ENCODE measurements at regions not wholly inside any gene's neighbourhood (a gene's known extent, or its start where the extent isn't known, plus 50 kb on each side); places are given as distances from the start of the nearest gene placed in this dataset.

DNA sequence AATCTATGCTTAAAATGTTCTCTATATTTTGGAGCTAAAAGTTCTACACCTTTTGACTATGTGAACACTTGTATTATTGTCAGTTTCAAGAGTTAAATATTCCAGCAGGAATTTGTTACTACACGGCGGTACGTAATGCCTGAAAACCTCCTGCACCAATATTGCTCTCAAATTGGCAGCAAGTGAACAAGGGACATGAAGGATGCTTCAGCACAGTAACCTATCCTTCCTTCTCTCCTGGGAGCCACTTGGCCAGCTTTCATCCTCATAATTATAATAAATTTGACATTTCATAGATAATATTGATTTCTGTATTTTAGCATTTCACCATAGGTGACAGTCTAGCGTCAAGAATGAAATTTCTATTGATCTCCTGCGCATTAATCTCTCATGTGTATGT is 197.6 kb downstream of the NR4A2 start:
- no peaks in the 10 kb centered on the region for H3K4me1 ChIP-seq (ENCODE audit: control insufficient read depth, insufficient read depth, low read length)
- H3K27ac ChIP-seq (ENCODE audit: low read depth, low read length): no peak overlapping the region
- H3K36me3 ChIP-seq (ENCODE audit: control insufficient read depth, insufficient read depth, low read length): no peaks in the 10 kb centered on the region
- no peaks in the 10 kb centered on the region for H3K27me3 ChIP-seq (ENCODE audit: control insufficient read depth, insufficient read depth, low read length)
- H3K9me3 ChIP-seq (ENCODE audit: control insufficient read depth, insufficient read depth, low read length): no peaks in the 10 kb centered on the region
- H3K9ac ChIP-seq (ENCODE audit: low read depth, low read length): no peak overlapping the region
- H3K4me3 ChIP-seq (ENCODE audit: low read depth, low read length): no peak overlapping the region

GRCh38 chr2:156132941-156133340 is 199.6 kb downstream of the NR4A2 start:
- Histone ChIP-seq H3K9ac (ENCODE audit: low read depth, low read length) (no peak overlapping the region), H3K9me3 (ENCODE audit: control insufficient read depth, insufficient read depth, low read length) (no peaks in the 10 kb centered on the region), H3K36me3 (ENCODE audit: control insufficient read depth, insufficient read depth, low read length) (no peaks in the 10 kb centered on the region), H3K4me1 (ENCODE audit: control insufficient read depth, insufficient read depth, low read length) (no peaks in the 10 kb centered on the region), H3K27me3 (ENCODE audit: control insufficient read depth, insufficient read depth, low read length) (no peaks in the 10 kb centered on the region), H3K4me3 (ENCODE audit: low read depth, low read length) (no peak overlapping the region), H3K27ac (ENCODE audit: low read depth, low read length) (no peak overlapping the region)

GRCh38 chr2:156132130-156132529 is 200.4 kb downstream of the NR4A2 start:
- H3K4me1 ChIP-seq (ENCODE audit: control insufficient read depth, insufficient read depth, low read length): no peaks in the 10 kb centered on the region
- H3K9me3 ChIP-seq (ENCODE audit: control insufficient read depth, insufficient read depth, low read length): no peaks in the 10 kb centered on the region
- H3K27me3 ChIP-seq (ENCODE audit: control insufficient read depth, insufficient read depth, low read length): no peaks in the 10 kb centered on the region
- H3K36me3 ChIP-seq (ENCODE audit: control insufficient read depth, insufficient read depth, low read length): no peaks in the 10 kb centered on the region
- H3K9ac ChIP-seq (ENCODE audit: low read depth, low read length): no peak overlapping the region
- H3K4me3 ChIP-seq (ENCODE audit: low read depth, low read length): no peak overlapping the region
- H3K27ac ChIP-seq (ENCODE audit: low read depth, low read length): no peak overlapping the region

- H3K36me3 ChIP-seq (ENCODE audit: control insufficient read depth, insufficient read depth, low read length): no peaks in the 10 kb centered on the region
- no peaks in the 10 kb centered on the region for H3K9me3 ChIP-seq (ENCODE audit: control insufficient read depth, insufficient read depth, low read length)
- no peak overlapping the region for H3K27ac ChIP-seq (ENCODE audit: low read depth, low read length)
- H3K4me3 ChIP-seq (ENCODE audit: low read depth, low read length): no peak overlapping the region
- H3K4me1 ChIP-seq (ENCODE audit: control insufficient read depth, insufficient read depth, low read length): peaks cover 5% of the 10 kb centered on the region
- H3K9ac ChIP-seq (ENCODE audit: low read depth, low read length): no peak overlapping the region
- no peaks in the 10 kb centered on the region for H3K27me3 ChIP-seq (ENCODE audit: control insufficient read depth, insufficient read depth, low read length)
Observed at GRCh38 chr2:156129227-156129626, 203.3 kb downstream of the NR4A2 start.

DNA sequence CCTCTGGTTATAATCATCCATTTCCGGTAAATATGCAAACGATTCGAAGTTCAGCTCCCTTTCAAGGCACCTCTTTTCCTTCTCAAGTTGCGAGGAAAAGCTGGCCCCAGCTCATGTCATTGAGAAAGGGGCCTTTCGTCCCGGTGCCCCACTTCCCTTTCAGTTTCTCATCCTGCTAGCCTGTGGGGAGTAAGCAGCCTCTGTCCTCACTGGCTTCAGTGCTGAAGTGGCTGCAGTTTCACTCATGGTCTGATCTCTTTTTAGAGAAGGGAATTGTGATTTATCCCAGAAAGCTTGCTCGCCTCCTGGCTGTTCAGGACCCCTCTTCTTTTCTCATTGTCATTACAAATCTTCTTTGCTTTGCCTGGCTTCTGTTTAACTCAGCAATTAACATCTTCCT is 207.5 kb downstream of the NR4A2 start:
- no peaks in the 10 kb centered on the region for H3K36me3 ChIP-seq (ENCODE audit: control insufficient read depth, insufficient read depth, low read length)
- no peak overlapping the region for H3K4me3 ChIP-seq (ENCODE audit: low read depth, low read length)
- no peaks in the 10 kb centered on the region for H3K9me3 ChIP-seq (ENCODE audit: control insufficient read depth, insufficient read depth, low read length)
- no peak overlapping the region for H3K27ac ChIP-seq (ENCODE audit: low read depth, low read length)
- H3K9ac ChIP-seq (ENCODE audit: low read depth, low read length): no peak overlapping the region
- H3K4me1 ChIP-seq (ENCODE audit: control insufficient read depth, insufficient read depth, low read length): peaks cover 5% of the 10 kb centered on the region
- no peaks in the 10 kb centered on the region for H3K27me3 ChIP-seq (ENCODE audit: control insufficient read depth, insufficient read depth, low read length)

- Histone ChIP-seq H3K27ac (ENCODE audit: low read depth, low read length) (no peak overlapping the region), H3K4me1 (ENCODE audit: control insufficient read depth, insufficient read depth, low read length) (peaks cover 5% of the 10 kb centered on the region), H3K36me3 (ENCODE audit: control insufficient read depth, insufficient read depth, low read length) (no peaks in the 10 kb centered on the region), H3K9me3 (ENCODE audit: control insufficient read depth, insufficient read depth, low read length) (no peaks in the 10 kb centered on the region), H3K27me3 (ENCODE audit: control insufficient read depth, insufficient read depth, low read length) (no peaks in the 10 kb centered on the region), H3K4me3 (ENCODE audit: low read depth, low read length) (no peak overlapping the region), H3K9ac (ENCODE audit: low read depth, low read length) (no peak overlapping the region)
Observed at GRCh38 chr2:156124458-156124857, 208.1 kb downstream of the NR4A2 start.

GRCh38 chr2:156118753-156119416 is 213.6 kb downstream of the NR4A2 start:
- Histone ChIP-seq H3K9ac (ENCODE audit: low read depth, low read length) (no peak overlapping the region), H3K9me3 (ENCODE audit: control insufficient read depth, insufficient read depth, low read length) (no peaks in the 10 kb centered on the region), H3K27ac (ENCODE audit: low read depth, low read length) (no peak overlapping the region), H3K27me3 (ENCODE audit: control insufficient read depth, insufficient read depth, low read length) (no peaks in the 10 kb centered on the region), H3K4me1 (ENCODE audit: control insufficient read depth, insufficient read depth, low read length) (no peaks in the 10 kb centered on the region), H3K36me3 (ENCODE audit: control insufficient read depth, insufficient read depth, low read length) (no peaks in the 10 kb centered on the region), H3K4me3 (ENCODE audit: low read depth, low read length) (no peak overlapping the region)

DNA sequence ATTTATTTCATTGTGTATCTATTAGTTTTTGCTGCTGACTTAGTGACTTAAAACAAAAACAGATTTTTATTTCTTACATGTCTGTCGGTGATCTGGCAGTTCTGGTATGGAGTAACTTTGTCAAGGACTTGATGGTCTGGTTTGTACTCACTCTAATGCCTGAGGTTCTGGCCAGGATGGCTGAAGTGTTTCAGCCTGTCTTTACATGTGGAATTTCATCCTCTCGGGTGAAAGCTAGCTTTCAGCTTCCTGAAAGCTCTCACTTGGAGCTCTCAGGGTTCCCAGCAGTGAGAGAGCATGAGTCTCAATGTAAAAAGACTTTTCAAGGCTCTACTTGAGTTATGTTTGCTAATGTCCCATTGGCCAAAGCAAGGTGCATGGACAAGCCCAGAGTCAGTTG is 216.4 kb downstream of the NR4A2 start:
- no peaks in the 10 kb centered on the region for H3K27me3 ChIP-seq (ENCODE audit: control insufficient read depth, insufficient read depth, low read length)
- no peaks in the 10 kb centered on the region for H3K9me3 ChIP-seq (ENCODE audit: control insufficient read depth, insufficient read depth, low read length)
- H3K9ac ChIP-seq (ENCODE audit: low read depth, low read length): no peak overlapping the region
- H3K4me3 ChIP-seq (ENCODE audit: low read depth, low read length): no peak overlapping the region
- no peaks in the 10 kb centered on the region for H3K36me3 ChIP-seq (ENCODE audit: control insufficient read depth, insufficient read depth, low read length)
- H3K27ac ChIP-seq (ENCODE audit: low read depth, low read length): no peak overlapping the region
- H3K4me1 ChIP-seq (ENCODE audit: control insufficient read depth, insufficient read depth, low read length): no peaks in the 10 kb centered on the region

DNA sequence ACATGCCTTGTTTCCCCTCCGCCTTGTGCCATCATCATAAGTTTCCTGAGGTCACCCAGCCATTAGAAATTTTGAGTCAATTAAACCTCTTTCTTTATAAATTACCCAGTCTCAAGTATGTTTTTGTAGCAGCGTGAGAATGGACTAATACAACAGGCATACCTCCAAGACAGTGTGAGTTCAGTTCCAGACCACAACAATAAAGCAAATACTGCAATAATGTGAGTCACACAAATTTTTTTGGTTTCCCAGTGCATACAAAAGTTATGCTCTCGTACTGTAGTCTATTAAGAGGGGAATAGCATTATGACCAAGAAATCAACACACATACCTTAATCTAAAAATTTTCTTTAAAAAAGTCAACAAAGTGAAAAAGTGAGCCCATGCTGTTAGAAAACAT is 217.2 kb downstream of the NR4A2 start:
- no peaks in the 10 kb centered on the region for H3K4me1 ChIP-seq (ENCODE audit: control insufficient read depth, insufficient read depth, low read length)
- H3K36me3 ChIP-seq (ENCODE audit: control insufficient read depth, insufficient read depth, low read length): no peaks in the 10 kb centered on the region
- H3K27ac ChIP-seq (ENCODE audit: low read depth, low read length): no peak overlapping the region
- no peaks in the 10 kb centered on the region for H3K9me3 ChIP-seq (ENCODE audit: control insufficient read depth, insufficient read depth, low read length)
- H3K27me3 ChIP-seq (ENCODE audit: control insufficient read depth, insufficient read depth, low read length): no peaks in the 10 kb centered on the region
- H3K4me3 ChIP-seq (ENCODE audit: low read depth, low read length): no peak overlapping the region
- H3K9ac ChIP-seq (ENCODE audit: low read depth, low read length): no peak overlapping the region

- Histone ChIP-seq H3K4me1 (ENCODE audit: control insufficient read depth, insufficient read depth, low read length) (no peaks in the 10 kb centered on the region), H3K9ac (ENCODE audit: low read depth, low read length) (no peak overlapping the region), H3K36me3 (ENCODE audit: control insufficient read depth, insufficient read depth, low read length) (no peaks in the 10 kb centered on the region), H3K27ac (ENCODE audit: low read depth, low read length) (no peak overlapping the region), H3K27me3 (ENCODE audit: control insufficient read depth, insufficient read depth, low read length) (no peaks in the 10 kb centered on the region), H3K9me3 (ENCODE audit: control insufficient read depth, insufficient read depth, low read length) (no peaks in the 10 kb centered on the region), H3K4me3 (ENCODE audit: low read depth, low read length) (no peak overlapping the region)
Observed at GRCh38 chr2:156112323-156112722, 220.2 kb downstream of the NR4A2 start.

- no peaks in the 10 kb centered on the region for H3K4me1 ChIP-seq (ENCODE audit: control insufficient read depth, insufficient read depth, low read length)
- no peaks in the 10 kb centered on the region for H3K36me3 ChIP-seq (ENCODE audit: control insufficient read depth, insufficient read depth, low read length)
- no peak overlapping the region for H3K27ac ChIP-seq (ENCODE audit: low read depth, low read length)
- H3K9me3 ChIP-seq (ENCODE audit: control insufficient read depth, insufficient read depth, low read length): no peaks in the 10 kb centered on the region
- H3K9ac ChIP-seq (ENCODE audit: low read depth, low read length): no peak overlapping the region
- no peaks in the 10 kb centered on the region for H3K27me3 ChIP-seq (ENCODE audit: control insufficient read depth, insufficient read depth, low read length)
- no peak overlapping the region for H3K4me3 ChIP-seq (ENCODE audit: low read depth, low read length)
Observed at GRCh38 chr2:156110890-156111289, 221.6 kb downstream of the NR4A2 start.

DNA sequence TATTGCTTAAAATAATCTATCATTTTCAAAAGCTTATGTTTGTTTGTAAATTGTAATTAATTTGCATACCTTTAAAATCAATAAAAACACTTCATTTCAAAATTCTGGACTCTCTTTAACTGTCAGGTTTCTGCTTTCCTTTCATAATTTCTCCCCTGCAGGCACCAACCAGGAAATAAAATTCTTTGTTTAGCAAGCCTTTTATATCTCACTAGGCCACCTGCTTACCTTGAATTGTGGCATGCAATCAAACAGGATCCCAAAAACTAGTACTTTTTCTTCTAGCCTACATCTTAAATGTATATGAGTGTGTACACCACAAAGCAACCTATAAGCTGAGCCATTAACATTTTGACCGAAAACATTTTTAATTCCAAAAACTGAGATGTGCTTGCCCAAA is 233.1 kb downstream of the NR4A2 start:
- H3K4me1 ChIP-seq (ENCODE audit: control insufficient read depth, insufficient read depth, low read length): peaks cover 14% of the 10 kb centered on the region
- no peak overlapping the region for H3K27ac ChIP-seq (ENCODE audit: low read depth, low read length)
- H3K27me3 ChIP-seq (ENCODE audit: control insufficient read depth, insufficient read depth, low read length): no peaks in the 10 kb centered on the region
- no peaks in the 10 kb centered on the region for H3K9me3 ChIP-seq (ENCODE audit: control insufficient read depth, insufficient read depth, low read length)
- H3K36me3 ChIP-seq (ENCODE audit: control insufficient read depth, insufficient read depth, low read length): no peaks in the 10 kb centered on the region
- H3K9ac ChIP-seq (ENCODE audit: low read depth, low read length): no peak overlapping the region
- no peak overlapping the region for H3K4me3 ChIP-seq (ENCODE audit: low read depth, low read length)
